HG02938 (cell line): ENCODE measurements at regions not wholly inside any gene's neighbourhood (a gene's known extent, or its start where the extent isn't known, plus 50 kb on each side); places are given as distances from the start of the nearest gene placed in this dataset.
A peak's percentile ranks its signal among the peaks of the same experiment; 100 is the strongest.

Experiments
- ATAC-seq: cut with Tn5 transposase; IDR thresholded peaks from one replicate; pipeline ENCODE4 v1.9.1; 2021; ENCODE audit warnings: mild to moderate bottlenecking, moderate library complexity; ENCODE audit not compliant: unreplicated experiment

- ATAC-seq: no peak
Observed at GRCh38 chr12:92539976-92540781, 162.6 kb upstream of the PLEKHG7 start.

- peak; percentile 43 for ATAC-seq
Observed at GRCh38 chr12:92539110-92539749, 163.6 kb upstream of the PLEKHG7 start.

GRCh38 chr12:92537290-92537960 lies 165.4 kb upstream of the PLEKHG7 start:
- peak; percentile 42 for ATAC-seq

- ATAC-seq: no peak
Observed at GRCh38 chr12:92535961-92536360, 166.8 kb upstream of the PLEKHG7 start.

GRCh38 chr12:92533280-92533890 lies 169.4 kb upstream of the PLEKHG7 start:
- ATAC-seq: no peak

- ATAC-seq: no peak
Observed at GRCh38 chr12:92530706-92531105, 172.1 kb upstream of the PLEKHG7 start.

- peak; percentile 70 for ATAC-seq
Observed at GRCh38 chr12:92529944-92530343, 172.8 kb upstream of the PLEKHG7 start.

GRCh38 chr12:92528586-92528985 lies 174.2 kb upstream of the PLEKHG7 start:
- no peak for ATAC-seq

- ATAC-seq: no peak
Observed at GRCh38 chr12:92528097-92528496, 174.7 kb upstream of the PLEKHG7 start.

- no peak for ATAC-seq
Observed at GRCh38 chr12:92524489-92524888, 178.3 kb upstream of the PLEKHG7 start.

- no peak for ATAC-seq
Observed at GRCh38 chr12:92520511-92520910, 182.3 kb upstream of the PLEKHG7 start.

GRCh38 chr12:92519284-92519683 lies 183.5 kb upstream of the PLEKHG7 start:
- no peak for ATAC-seq

GRCh38 chr12:92518071-92518470 lies 184.7 kb upstream of the PLEKHG7 start:
- ATAC-seq: no peak

GRCh38 chr12:92516277-92516600 lies 186.6 kb upstream of the PLEKHG7 start:
- ATAC-seq: no peak

GRCh38 chr12:92513231-92513730 lies 189.5 kb upstream of the PLEKHG7 start:
- no peak for ATAC-seq

GRCh38 chr12:92511786-92512185 lies 191.0 kb upstream of the PLEKHG7 start:
- no peak for ATAC-seq

- no peak for ATAC-seq
Observed at GRCh38 chr12:92509156-92509738, 193.5 kb upstream of the PLEKHG7 start.

- ATAC-seq: no peak
Observed at GRCh38 chr12:92506891-92507290, 195.9 kb upstream of the PLEKHG7 start.

GRCh38 chr12:92506460-92506859 lies 196.3 kb upstream of the PLEKHG7 start:
- no peak for ATAC-seq

GRCh38 chr12:92505254-92506231 lies 197.2 kb upstream of the PLEKHG7 start:
- no peak for ATAC-seq
